NCI-H2107 treated with DMSO at 0.1 percent for 48 hours (cell line): ENCODE measurements at regions not wholly inside any gene's neighbourhood (a gene's known extent, or its start where the extent isn't known, plus 50 kb on each side); places are given as distances from the start of the nearest gene placed in this dataset.
"Not testable (repeated sequence)": the region's sequence is repeated elsewhere in the genome, so short reads cannot be mapped to it uniquely, and the experiment has no call there.

Experiments used
- DNase-seq: peaks from one replicate; lab custom pipeline; 2025; ENCODE audit not compliant: unreplicated experiment; lab: John Stamatoyannopoulos, UW

DNA sequence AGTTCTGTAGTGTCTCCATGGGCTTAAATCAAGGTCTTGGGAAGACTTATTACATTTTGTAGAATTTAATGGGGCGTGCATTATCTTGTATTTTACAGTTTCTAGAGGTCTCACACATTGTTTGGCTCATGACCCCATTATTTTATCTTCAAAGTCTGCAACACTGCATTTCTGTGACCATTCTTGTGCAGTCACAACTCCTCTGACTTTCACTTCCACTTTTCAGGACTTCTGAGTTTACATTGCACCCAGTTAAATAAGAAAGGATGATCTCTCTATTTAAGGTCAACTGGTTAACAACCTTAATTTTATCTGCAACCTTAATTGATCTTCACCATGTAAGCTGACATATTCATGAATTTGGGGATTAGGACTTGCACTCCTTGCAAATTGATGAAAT is 1186.6 kb downstream of the MRPL39 start:
- no peak for DNase-seq

DNA sequence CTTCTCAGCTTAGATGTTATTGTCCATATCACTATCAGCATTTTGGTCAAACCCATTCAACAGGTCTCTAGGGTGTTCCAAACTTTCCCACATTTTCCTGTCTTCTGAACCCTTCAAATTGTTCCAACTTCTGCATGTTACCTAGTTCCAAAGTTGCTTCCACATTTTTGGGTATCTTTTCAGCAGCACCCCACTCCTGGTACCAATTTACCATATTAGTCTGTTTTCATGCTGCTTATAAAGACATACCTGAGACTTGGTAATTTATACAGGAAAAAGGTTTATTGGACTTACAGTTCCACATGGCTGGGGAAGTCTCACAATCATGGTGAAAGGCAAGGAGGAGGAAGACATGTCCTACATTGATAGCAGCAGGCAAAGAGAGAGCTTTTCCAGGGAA is 1187.6 kb downstream of the MRPL39 start:
- not testable (repeated sequence) for DNase-seq

DNA sequence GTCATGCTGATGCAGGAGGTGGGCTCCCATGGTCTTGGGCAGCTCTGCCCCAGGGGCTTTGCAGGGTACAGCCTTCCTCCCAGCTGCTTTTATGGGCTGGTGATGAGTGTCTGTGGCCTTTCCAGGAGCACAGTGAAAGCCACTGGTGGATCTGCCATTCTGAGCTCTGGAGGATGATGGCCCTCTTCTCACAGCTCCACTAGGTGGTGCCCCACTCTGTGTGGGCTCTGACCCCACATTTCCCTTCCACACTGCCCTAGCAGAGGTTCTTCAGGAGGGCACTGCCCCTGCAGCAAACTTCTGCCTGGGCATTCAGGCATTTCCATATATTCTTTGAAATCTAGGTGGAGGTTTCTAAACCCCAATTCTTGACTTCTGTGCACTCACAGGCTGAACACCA is 1188.6 kb downstream of the MRPL39 start:
- DNase-seq: no peak

DNA sequence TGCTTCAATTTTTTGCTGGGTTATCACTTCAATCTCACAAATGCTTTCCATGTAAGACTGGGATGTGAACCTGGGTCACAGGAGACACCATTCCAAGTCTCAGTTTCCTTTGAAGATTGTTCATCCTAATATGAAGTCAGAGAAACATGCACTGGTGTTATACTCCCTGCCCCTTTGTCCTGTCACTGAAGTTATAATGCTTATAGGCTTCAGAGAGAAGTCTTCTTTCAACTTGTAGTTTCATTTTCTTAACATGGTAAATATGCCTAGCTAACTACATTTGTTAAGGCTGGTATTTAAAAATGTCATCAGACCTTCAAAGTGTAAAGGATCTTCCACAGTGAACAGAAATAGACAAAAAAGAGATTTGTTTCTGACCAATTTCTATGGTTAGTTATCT is 1195.9 kb downstream of the MRPL39 start:
- no peak for DNase-seq

DNA sequence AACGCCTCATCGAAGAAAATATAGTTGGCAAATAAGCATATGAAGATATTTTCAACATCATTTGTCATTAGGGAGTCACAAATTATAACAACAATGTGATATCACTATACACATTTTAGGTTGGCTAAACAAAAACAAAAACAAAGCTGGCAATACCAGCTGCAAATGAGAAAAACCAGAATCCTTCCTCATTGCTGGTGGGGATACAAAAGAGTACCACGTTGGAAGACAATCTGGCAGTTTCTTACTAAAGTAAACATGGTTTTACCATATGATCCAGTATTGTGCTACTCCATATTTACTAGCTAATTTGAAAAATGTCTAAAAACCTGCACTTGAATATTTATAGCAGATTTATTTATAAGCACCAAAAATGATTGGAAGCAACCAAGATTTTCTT is 1204.1 kb downstream of the MRPL39 start:
- no peak for DNase-seq

DNA sequence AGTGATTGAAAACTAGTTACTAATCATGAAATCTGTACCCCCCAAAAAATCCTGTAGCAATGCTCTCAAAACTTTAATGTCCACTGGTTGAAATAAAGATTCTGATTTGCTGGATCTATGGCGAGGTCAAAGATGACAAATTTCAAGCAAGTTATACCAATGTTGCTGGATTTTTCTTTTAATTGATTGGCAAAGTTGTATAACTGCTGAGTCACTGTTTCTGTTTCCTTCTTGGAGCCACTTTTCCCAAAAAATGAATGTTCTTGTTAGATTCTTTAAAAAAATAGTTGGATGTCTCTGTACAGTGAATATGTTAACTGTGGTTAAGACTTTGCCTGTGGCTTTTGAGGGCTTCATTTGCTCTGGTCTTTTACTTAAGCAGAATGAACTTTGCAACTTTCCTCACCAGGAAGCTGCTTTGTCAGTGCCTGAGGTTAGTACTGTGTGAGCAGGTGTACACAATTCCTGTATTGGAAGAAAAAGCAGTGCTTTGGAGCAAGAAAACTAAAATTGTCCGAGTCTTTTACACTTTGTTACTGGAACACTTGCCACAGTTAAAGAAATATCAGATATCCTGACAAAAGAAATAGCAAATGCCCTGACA is 1211.9 kb downstream of the MRPL39 start:
- no peak for DNase-seq

DNA sequence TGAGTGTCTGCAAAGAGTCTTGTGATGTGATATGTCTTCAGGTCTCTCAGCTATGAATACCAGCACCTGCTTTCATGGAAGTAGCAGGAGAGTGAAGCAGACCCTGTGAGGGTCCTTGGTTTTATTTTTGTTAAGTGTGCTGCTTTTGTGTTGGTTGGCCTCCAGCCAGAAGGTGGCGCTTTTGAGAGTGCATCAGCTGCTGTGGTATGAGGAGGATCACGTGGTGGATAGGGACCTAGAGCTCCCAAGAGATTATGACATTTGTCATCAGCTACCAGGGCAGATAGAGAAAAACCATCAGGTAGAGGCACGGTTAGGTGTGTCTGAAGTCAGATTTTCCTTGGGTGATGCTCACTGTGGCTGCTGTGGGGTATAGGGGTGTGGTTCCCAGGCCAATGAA is 1232.1 kb downstream of the MRPL39 start:
- DNase-seq: no peak

DNA sequence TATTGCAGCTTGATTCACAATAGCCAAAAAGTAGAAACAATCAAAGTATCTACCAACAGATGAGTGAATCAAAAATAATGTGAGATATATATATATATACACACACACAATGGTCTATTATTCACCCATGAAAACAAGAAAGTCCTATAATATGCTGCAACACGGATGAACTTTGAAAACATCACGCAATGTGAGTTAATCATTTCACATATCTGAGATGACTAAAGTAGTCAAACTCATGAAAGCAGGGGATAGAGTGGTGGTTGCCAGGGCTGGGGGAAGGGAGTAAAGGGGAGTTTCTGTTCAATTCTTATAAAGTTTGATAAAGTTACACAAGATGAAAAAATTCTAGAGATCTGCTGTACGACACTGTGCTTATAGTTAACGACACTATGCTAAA is 1234.8 kb downstream of the MRPL39 start:
- no peak for DNase-seq

DNA sequence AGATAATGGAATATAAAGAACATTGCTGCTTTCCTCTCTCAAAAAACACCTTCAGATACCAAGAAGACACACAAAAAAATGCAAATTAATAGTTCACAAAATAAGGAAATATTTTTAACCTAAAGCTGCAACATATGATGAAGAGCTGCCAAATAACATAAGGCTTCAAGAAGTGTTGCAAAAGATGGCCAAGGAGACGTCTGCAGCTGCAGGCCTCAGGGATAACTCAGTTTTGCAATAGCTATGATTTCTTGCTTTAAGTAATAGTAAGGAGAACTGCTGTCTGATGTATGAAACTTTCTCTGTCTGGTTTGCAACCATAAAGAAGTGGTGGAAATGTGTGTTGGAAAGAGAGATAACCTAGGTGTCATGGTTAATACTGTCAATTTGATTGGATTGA is 1237.5 kb downstream of the MRPL39 start:
- no peak for DNase-seq

DNA sequence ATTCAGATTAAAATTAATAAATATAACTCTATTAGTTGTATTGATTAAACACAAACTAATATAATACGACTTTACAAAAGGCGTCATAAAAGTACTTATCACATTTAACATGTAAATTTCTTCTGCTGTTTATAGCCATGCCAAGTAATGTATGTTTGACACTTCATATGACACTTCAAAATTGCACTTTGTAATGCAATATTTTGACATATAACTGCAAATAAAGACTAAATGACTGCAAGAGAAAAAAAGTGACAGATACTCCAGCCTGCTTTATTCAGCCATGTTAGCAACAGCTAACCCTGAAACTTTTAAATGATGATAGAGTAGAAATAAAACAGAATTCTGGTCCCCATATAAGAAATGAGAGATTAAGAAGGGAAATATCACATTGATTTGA is 1238.0 kb downstream of the MRPL39 start:
- DNase-seq: no peak

DNA sequence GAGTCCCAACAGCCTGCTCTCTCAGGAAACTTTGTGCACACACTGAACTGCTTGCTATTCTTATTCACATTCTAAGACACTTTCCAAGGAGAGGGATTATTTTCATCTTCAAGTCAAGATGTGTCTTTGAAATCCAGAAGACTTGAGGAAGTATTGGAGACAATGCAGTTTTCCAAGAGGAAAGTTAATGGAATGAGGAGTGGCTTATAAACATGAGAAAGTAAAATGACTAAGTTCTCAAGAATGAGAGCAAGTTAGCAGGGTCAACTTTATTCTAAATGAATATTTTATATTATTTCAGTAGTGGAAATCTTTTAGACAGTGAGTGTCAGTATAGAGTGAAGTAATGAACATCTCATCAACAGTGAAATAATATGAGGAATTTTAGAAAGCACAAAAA is 1239.3 kb downstream of the MRPL39 start:
- DNase-seq: no peak

DNA sequence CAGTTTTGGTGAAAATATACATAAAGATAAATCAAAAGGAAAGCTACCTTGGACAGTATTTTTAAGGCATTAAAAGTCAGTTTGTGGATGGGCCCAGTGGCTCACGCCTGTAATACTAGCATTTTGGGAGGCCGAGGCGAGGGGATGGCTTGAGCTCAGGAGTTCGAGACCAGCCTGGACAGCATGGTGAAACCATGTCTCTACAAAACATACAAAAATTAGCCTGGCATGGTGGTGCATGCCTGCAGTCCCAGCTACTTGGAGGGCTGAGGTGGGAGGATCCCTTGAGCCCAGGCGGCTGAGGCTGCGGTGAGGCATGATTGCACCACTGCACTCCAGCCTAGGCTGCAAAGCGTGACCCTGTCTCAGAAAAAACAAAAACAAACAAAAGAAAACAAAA is 1253.8 kb downstream of the MRPL39 start:
- no peak for DNase-seq

DNA sequence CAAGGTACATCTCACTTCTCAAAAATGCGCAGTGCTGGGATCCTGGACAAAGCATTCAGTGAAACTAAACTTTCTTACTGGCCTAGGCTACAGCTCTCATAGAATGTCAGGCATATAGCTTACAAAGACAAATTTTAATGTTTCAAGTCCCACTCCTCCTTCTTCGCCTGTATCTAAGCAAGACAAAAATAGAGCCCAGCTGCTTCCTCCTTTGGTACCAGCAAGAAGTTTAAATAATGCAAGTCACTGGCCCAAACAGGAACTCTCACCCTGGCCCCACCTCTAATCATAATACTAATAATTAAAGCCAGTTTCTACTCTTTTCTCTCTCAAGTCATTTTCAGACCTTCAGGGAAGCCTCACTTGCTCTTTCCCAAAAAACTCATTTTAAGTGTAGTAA is 1267.9 kb downstream of the MRPL39 start:
- no peak for DNase-seq

DNA sequence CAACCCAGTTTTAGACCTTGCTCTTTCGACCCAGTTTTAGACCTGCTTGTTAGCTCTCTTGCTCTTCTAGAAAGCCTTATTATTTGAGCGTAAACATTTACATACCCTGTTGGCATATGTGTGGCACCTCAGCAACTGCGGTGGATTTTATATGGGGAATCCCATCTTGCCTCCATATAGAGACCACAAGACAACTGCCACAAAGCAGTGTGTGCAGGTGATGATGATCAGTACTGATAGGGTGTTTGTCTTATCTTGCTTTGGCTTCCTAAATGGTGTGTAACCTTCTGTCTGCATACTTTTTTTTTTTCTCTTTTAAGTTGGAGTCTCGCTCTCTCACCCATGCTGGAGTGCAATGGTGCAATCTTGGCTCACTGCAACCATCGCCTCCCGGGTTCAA is 1270.8 kb downstream of the MRPL39 start:
- DNase-seq: no peak

DNA sequence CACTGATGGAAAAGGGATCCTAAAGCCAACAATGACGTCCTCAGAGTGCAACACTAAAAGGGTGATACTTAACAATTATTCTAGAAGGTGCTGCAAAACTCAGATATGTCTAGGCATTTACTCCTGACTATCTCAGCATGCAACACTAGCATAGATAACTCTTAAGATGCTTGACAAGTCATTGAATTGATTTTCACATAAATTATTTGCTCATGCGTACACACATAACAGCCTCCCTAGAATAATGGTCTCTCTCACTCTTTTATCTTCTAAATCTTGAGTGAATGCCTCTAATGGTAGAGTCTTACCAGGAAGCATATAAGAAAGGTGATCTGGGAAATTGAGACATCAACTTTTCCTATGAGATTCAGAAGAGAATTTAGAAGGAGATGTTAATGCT is 1283.7 kb downstream of the MRPL39 start:
- no peak for DNase-seq

DNA sequence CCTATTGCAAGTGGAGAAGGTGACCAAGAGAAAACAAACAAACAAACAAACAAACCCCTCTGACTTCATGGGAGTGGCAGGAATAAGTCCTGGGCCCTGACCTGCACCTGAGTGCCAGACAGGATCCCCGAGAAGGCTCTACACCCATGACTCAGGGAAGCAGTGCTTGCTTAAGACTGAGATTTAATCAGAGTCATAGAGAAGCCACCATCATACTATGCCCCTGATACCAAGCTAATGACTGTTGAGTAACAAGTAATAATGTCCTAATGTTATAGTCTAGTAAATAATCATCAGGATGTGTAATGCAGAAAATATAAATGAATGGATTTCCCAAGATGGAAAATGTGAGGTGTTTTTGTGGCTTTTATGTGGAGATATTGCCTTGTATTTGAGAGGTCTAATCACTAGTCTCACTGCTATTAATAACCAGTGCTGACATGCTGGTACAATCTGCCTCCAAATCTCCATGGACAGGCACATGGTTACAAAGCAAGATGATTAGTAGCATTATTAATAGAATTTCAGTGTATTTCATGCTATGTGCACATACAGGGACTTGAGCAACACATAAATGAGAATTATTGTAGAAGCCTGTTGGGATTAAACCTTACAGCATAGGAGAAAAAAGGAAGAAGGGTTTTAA is 1290.9 kb downstream of the MRPL39 start:
- no peak for DNase-seq

DNA sequence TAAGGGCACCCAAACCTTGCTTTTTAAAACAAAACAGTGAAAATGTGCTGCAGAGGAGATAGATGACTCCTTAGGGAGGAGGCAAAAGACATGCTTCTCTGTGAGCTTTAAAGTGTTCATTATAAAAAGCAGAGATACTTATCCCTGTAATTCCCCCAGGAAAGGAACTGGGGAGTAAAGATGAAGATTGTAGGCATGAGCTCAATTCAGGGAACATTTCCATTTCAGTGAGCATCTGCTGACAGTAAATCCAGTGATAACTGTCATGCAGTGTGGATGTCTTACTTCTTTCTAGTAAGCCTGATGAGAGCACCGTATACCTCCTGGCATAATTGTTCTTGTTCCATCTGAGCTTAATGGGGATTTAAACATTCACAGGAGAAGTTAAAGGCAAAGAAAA is 1296.5 kb downstream of the MRPL39 start:
- no peak for DNase-seq

DNA sequence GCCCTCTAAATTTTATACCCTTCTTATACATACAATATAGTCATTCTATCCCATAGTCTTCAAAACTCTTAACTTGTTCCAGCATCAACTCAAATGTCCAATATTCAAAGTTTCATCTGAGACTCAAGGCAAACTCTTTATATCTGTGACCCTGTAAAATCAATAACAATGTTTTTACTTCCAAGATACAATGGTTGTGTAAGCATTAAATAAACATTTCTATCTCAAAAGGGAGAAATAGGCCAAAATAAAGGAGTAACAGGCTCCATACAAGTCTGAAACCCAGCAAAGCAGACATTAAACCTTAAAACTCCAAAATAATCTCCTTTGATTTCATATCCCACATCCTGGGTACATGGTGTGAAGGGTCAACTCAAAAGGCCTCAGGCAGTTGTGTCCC is 1299.1 kb downstream of the MRPL39 start:
- DNase-seq: no peak

DNA sequence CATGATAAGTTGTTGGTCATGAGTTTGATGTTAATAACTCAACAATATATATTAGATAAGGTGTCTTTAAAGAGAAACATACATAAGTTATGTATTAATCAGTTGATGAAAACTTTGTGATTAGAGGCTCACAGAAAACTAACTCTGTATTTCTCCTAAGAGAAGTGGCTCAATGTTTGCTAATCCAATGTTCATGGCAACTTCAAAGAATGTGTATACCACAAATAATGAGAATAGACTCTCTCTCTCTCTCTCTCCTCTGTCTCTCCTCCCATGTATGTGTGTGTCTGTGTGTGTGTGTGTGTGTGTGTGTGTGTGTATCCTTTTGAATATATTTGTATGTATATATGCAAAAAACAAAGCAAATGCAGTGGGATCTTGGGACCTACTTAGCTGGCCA is 1304.9 kb downstream of the MRPL39 start:
- DNase-seq: no peak

DNA sequence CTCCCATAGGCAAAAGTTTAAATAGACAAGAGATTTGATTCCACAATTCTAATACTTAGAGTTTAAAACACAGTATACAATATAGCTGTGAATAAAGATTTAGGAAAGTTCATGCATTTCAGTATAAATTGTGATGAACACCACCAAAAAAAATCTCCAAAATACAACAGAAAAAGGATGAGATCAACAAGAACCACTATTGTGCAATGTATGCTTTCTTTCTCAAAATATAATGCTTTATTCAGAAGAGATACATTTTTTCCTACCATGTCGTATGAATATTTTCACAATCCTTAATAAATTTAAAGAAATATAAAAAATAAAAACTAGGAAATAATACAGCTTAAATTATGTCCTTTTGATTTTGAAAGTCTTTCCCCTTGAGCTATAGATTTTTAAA is 1309.2 kb downstream of the MRPL39 start:
- no peak for DNase-seq

DNA sequence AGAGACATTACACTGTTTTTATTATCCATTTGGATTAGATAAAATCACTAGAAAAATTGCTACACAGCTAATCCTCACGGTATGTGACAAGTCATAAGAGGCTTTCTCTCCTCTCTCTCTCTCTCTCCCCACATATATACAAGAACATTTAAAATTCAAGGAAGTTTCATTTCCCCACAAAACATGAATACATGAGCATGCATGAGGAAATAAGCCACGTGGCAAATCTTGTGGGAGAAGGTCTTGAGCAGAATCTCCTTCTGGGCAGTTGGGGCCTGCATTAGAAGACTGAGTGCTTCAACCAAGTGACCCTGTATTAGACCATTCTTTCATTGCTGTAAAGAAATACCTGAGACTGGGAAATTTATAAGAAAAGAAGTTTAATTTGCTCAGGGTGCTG is 1313.1 kb downstream of the MRPL39 start:
- DNase-seq: no peak

DNA sequence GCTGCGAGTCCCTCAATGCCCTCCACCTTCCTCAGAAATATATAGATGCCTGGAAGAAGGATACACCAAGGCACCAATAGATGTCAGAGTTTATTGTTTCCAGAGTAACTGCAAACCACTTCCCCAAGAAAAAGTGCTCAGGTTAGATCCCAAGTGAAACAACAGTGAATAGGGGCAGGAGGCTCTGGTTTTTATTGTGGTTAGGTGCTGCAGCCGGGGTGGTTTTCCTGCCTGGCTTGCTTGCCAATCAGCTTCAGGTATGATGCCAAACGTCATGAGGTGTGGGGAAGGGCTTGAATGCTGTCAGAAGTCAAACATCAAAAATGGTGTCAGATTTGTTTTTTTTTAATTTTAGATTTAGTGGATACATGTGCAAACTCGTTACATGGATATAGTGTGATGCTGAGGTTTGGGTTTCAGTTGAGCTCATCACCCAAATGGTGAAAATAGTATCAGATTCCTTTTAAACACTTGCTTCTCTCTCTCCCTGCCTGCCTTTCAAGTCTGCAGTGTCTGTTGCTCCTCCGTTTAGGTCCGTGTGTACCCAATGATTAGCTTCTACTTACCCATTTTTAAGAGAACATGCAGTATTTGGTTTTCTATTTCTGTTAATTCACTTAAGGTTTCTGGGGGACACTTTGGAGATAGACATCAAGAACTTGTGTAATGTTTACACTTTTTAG is 1317.0 kb downstream of the MRPL39 start:
- no peak for DNase-seq

DNA sequence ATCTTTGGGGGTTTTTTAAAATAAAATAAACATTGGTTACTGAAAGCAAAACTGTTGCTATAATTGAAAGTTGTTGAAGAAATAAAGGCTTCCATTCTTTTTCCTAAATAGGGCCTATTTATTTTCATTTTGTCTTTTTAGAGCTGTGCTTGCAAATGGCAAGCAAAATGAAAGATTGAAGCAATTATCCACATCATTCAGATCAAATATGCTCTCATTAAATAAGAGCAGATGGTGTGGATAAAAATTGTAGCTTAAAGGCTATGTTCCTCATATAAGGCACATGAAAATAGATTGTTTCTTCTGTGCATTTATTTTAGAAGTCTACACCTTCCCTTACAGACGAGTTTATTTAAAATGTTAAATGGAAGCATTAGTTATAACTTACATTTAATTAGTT is 1317.7 kb downstream of the MRPL39 start:
- DNase-seq: no peak
